Neural cell (in vitro differentiated cells): ENCODE measurements at regions not wholly inside any gene's neighbourhood (a gene's known extent, or its start where the extent isn't known, plus 50 kb on each side); places are given as distances from the start of the nearest gene placed in this dataset.
"Not testable (repeated sequence)": the region's sequence is repeated elsewhere in the genome, so short reads cannot be mapped to it uniquely, and the experiment has no call there.

Source experiments
- CTCF ChIP-seq: fragments of 450-650 bp; IDR thresholded peaks from 2 replicates; pipeline ENCODE4 v1.5.1; 2014; ENCODE audit warnings: antibody characterized with exemption, mild to moderate bottlenecking, moderate library complexity; ENCODE audit not compliant: poor library complexity, severe bottlenecking
- EP300 ChIP-seq: fragments of 450-650 bp; conservative IDR thresholded peaks from 2 replicates; pipeline ENCODE4 v1.6.1; 2014; ENCODE audit warnings: antibody characterized with exemption, mild to moderate bottlenecking, moderate library complexity; ENCODE audit not compliant: poor library complexity, severe bottlenecking
- REST ChIP-seq: IDR thresholded peaks from 2 replicates; pipeline ENCODE4 v1.6.1; 2012; ENCODE audit warnings: borderline replicate concordance
- SMC3 ChIP-seq: fragments of 450-650 bp; conservative IDR thresholded peaks from 2 replicates; pipeline ENCODE4 v1.6.1; 2014; ENCODE audit warnings: antibody characterized with exemption, mild to moderate bottlenecking, moderate library complexity; ENCODE audit not compliant: poor library complexity

GRCh38 chr10:117856426-117856825 lies 190.3 kb downstream of the RAB11FIP2 start:
- TF ChIP-seq CTCF, EP300, REST, SMC3: not testable (repeated sequence)
